Tibial nerve (tissue), 4 donors: ENCODE measurements at regions not wholly inside any gene's neighbourhood (a gene's known extent, or its start where the extent isn't known, plus 50 kb on each side); places are given as distances from the start of the nearest gene placed in this dataset.
A peak's percentile ranks its signal among the peaks of the same experiment; 100 is the strongest.

ENCODE experiments used
- DNase-seq, 2 donors: peaks; one replicate each; pipeline ENCODE4 v3.0.0-alpha.2; 2019; ENCODE audit warnings: low spot score in 2 of 2
- H3K27ac ChIP-seq, 4 donors: fragments of 200-600 bp; sonication (generic) in 3 of 4; one replicate each; pipeline ENCODE4 v1.5.1; 2017 to 2019; ENCODE audit warnings: mild to moderate bottlenecking in 1 of 4
- H3K27me3 ChIP-seq, 2 donors: fragments of 200-600 bp; sonication (generic) in 1 of 2; one replicate each; pipeline versions ENCODE4 v1.5.1 to v1.6.0; 2017 to 2019
- H3K36me3 ChIP-seq, 3 donors: fragments of 200-600 bp; sonication (generic); one replicate each; pipeline ENCODE4 v1.5.1; 2018 to 2019
- H3K4me1 ChIP-seq, 4 donors: fragments of 200-600 bp; sonication (generic) in 3 of 4; one replicate each; pipeline ENCODE4 v1.5.1; 2017 to 2019
- H3K4me3 ChIP-seq, 4 donors: fragments of 200-600 bp; sonication (generic) in 3 of 4; one replicate each; pipeline ENCODE4 v1.5.1; 2017 to 2019; ENCODE audit warnings: mild to moderate bottlenecking in 1 of 4, moderate library complexity in 1 of 4
- H3K9me3 ChIP-seq, 4 donors: fragments of 200-600 bp; sonication (generic) in 3 of 4; one replicate each; pipeline ENCODE4 v1.5.1; 2017 to 2019
- CTCF ChIP-seq, 5 experiments: fragments of 200-600 bp in 3 of 5; fragments of 450-650 bp in 2 of 5; sonication (generic) in 3 of 5; IDR thresholded peaks; one replicate each; pipeline ENCODE4 v1.5.1; 2016 to 2019; ENCODE audit warnings: antibody characterized with exemption in 5 of 5, mild to moderate bottlenecking in 3 of 5, moderate library complexity in 2 of 5
- EP300 ChIP-seq, 2 donors: sonication (generic); formaldehyde crosslinking; IDR thresholded peaks; one replicate each; pipeline ENCODE4 v1.6.1; 2017; ENCODE audit warnings: antibody characterized with exemption in 2 of 2, mild to moderate bottlenecking in 1 of 2
- POLR2A ChIP-seq, 2 donors: fragments of 450-650 bp; IDR thresholded peaks; one replicate each; pipeline ENCODE4 v1.6.1; 2017; ENCODE audit warnings: antibody characterized with exemption in 2 of 2, mild to moderate bottlenecking in 2 of 2, moderate library complexity in 2 of 2
- WGBS, 2 donors: methylation state at CpG; one replicate each; pipeline ENCODE4 v1.1.5; 2018; 5-methylcytosine and 5-hydroxymethylcytosine counted together

GRCh38 chr1:208670778-208671177 lies 426.6 kb upstream of the PLXNA2 start:
- DNase-seq: no peak
- WGBS, 2 donors: 59 to 67% methylated on average over 2 of the region's 2 CpGs
- H3K36me3 ChIP-seq: no peaks in the 10 kb centered on the region
- H3K4me3 ChIP-seq: no peak overlapping the region
- no peak for TF ChIP-seq POLR2A (IDR thresholded peaks at IDR 0.05)
- TF ChIP-seq EP300 (IDR thresholded peaks at IDR 0.05): no peak
- no peak for TF ChIP-seq CTCF (IDR thresholded peaks at IDR 0.05)
- no peak overlapping the region for H3K27ac ChIP-seq
- H3K9me3 ChIP-seq: no peaks in the 10 kb centered on the region
- H3K4me1 ChIP-seq: no peaks in the 10 kb centered on the region
- H3K27me3 ChIP-seq: no peaks in the 10 kb centered on the region

GRCh38 chr1:208681878-208682663 lies 437.9 kb upstream of the PLXNA2 start:
- Histone ChIP-seq H3K27ac (peak overlapping the region in 1 of 4 donors; percentile 29), H3K9me3 (no peaks in the 10 kb centered on the region), H3K4me3 (no peak overlapping the region), H3K27me3 (no peaks in the 10 kb centered on the region), H3K4me1 (peaks cover 0 to 9% (median 0%) of the 10 kb centered on the region in 4 donors), H3K36me3 (no peaks in the 10 kb centered on the region)
- no peak for DNase-seq
- WGBS, 2 donors: 29 to 39% methylated on average over 4 of the region's 4 CpGs
- TF ChIP-seq EP300 (IDR thresholded peaks at IDR 0.05) (peak in 1 of 2 donors; percentile 35), CTCF (IDR thresholded peaks at IDR 0.05) (no peak)

GRCh38 chr1:208682664-208683013 lies 438.5 kb upstream of the PLXNA2 start:
- Histone ChIP-seq H3K27ac (peak overlapping the region in 1 of 4 donors; percentile 29), H3K4me3 (no peak overlapping the region), H3K9me3 (no peaks in the 10 kb centered on the region), H3K27me3 (no peaks in the 10 kb centered on the region), H3K4me1 (peaks cover 0 to 9% (median 0%) of the 10 kb centered on the region in 4 donors), H3K36me3 (no peaks in the 10 kb centered on the region)
- no peak for DNase-seq
- TF ChIP-seq POLR2A (IDR thresholded peaks at IDR 0.05) (no peak), CTCF (IDR thresholded peaks at IDR 0.05) (no peak), EP300 (IDR thresholded peaks at IDR 0.05) (no peak)
- 33 to 37% methylated on average over 2 of the region's 2 CpGs for WGBS, 2 donors

GRCh38 chr1:208683141-208683540 lies 439.0 kb upstream of the PLXNA2 start:
- Histone ChIP-seq H3K9me3 (no peaks in the 10 kb centered on the region), H3K36me3 (no peaks in the 10 kb centered on the region), H3K4me3 (no peak overlapping the region), H3K27ac (no peak overlapping the region), H3K4me1 (peaks cover 0 to 9% (median 0%) of the 10 kb centered on the region in 4 donors), H3K27me3 (no peaks in the 10 kb centered on the region)
- TF ChIP-seq POLR2A (IDR thresholded peaks at IDR 0.05): no peak
- no peak for TF ChIP-seq EP300 (IDR thresholded peaks at IDR 0.05)
- TF ChIP-seq CTCF (IDR thresholded peaks at IDR 0.05): no peak
- DNase-seq: no peak

- Histone ChIP-seq H3K4me3 (no peak overlapping the region), H3K36me3 (no peaks in the 10 kb centered on the region), H3K4me1 (peaks cover 0 to 9% (median 0%) of the 10 kb centered on the region in 4 donors), H3K27me3 (no peaks in the 10 kb centered on the region), H3K27ac (no peak overlapping the region), H3K9me3 (no peaks in the 10 kb centered on the region)
- WGBS, 2 donors: 95 to 96% methylated on average over 2 of the region's 2 CpGs
- no peak for DNase-seq
- no peak for TF ChIP-seq EP300 (IDR thresholded peaks at IDR 0.05)
- TF ChIP-seq POLR2A (IDR thresholded peaks at IDR 0.05): no peak
These were observed 440.0 kb upstream of the PLXNA2 start for GRCh38 chr1:208684192-208684591.
